ENCODE measurements at regions not wholly inside any gene's neighbourhood (a gene's known extent, or its start where the extent isn't known, plus 50 kb on each side); places are given as distances from the start of the nearest gene placed in this dataset.
"Not testable (repeated sequence)": the region's sequence is repeated elsewhere in the genome, so short reads cannot be mapped to it uniquely, and the experiment has no call there.

DNA sequence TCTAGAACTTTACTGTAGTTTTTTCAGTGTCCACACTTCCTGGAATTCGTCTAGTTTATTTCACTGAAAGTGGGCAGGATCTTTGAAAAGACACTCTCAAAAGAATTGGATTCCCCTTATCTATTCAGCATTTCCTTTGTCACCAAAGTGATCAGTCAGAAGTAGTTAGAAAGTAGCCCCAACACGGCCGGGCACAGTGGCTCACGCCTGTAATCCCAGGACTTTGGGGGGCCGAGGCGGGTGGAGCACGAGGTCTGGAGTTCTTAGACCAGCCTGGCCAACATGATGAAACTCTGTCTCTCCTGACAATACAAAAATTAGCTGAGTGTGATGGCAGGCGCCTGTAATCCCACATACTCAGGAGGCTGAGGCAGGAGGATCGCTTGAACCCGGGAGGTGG is 69.0 kb upstream of the KMT2C start:
- Histone ChIP-seq H3K4me1 (ENCODE audit: low read length) (no peaks in the 10 kb centered on the region), H3K9me3 (ENCODE audit: low read length) (no peaks in the 10 kb centered on the region), H3K9me2 (replicated peaks; ENCODE audit: insufficient read depth, low read length) (no peaks in the 10 kb centered on the region), H3K36me3 (ENCODE audit: insufficient read depth, low read length) (no peaks in the 10 kb centered on the region), H3K27ac (ENCODE audit: low read length) (no peak overlapping the region), H3K9ac (ENCODE audit: low read length) (no peak overlapping the region), H3K79me2 (ENCODE audit: low read length) (no peaks in the 10 kb centered on the region), H3K27me3 (ENCODE audit: low read length) (no peaks in the 10 kb centered on the region), H4K20me1 (ENCODE audit: insufficient read depth, low read depth, low read length) (no peaks in the 10 kb centered on the region), H3K4me3 (ENCODE audit: low read length) (no peak overlapping the region), H3K4me2 (ENCODE audit: low read depth, low read length, poor library complexity, severe bottlenecking) (no peak overlapping the region), H2AFZ (ENCODE audit: low read length) (no peak overlapping the region)
- no peak for DNase-seq

GRCh38 chr7:152504367-152504766 is 68.6 kb upstream of the KMT2C start:
- no peaks in the 10 kb centered on the region for H3K9me2 ChIP-seq (replicated peaks; ENCODE audit: insufficient read depth, low read length)
- no peaks in the 10 kb centered on the region for H3K9me3 ChIP-seq (ENCODE audit: low read length)
- H3K79me2 ChIP-seq (ENCODE audit: low read length), result no peaks in the 10 kb centered on the region
- H3K4me3 ChIP-seq (ENCODE audit: low read length), result no peak overlapping the region
- no peak for DNase-seq
- H4K20me1 ChIP-seq (ENCODE audit: insufficient read depth, low read depth, low read length), result no peaks in the 10 kb centered on the region
- H3K27me3 ChIP-seq (ENCODE audit: low read length), result no peaks in the 10 kb centered on the region
- H3K4me2 ChIP-seq (ENCODE audit: low read depth, low read length, poor library complexity, severe bottlenecking), result no peak overlapping the region
- H2AFZ ChIP-seq (ENCODE audit: low read length), result no peak overlapping the region
- H3K36me3 ChIP-seq (ENCODE audit: insufficient read depth, low read length), result no peaks in the 10 kb centered on the region
- H3K9ac ChIP-seq (ENCODE audit: low read length), result no peak overlapping the region
- H3K27ac ChIP-seq (ENCODE audit: low read length), result no peak overlapping the region
- no peaks in the 10 kb centered on the region for H3K4me1 ChIP-seq (ENCODE audit: low read length)

GRCh38 chr7:152502813-152503790 is 67.3 kb upstream of the KMT2C start:
- no peaks in the 10 kb centered on the region for H3K36me3 ChIP-seq (ENCODE audit: insufficient read depth, low read length)

DNA sequence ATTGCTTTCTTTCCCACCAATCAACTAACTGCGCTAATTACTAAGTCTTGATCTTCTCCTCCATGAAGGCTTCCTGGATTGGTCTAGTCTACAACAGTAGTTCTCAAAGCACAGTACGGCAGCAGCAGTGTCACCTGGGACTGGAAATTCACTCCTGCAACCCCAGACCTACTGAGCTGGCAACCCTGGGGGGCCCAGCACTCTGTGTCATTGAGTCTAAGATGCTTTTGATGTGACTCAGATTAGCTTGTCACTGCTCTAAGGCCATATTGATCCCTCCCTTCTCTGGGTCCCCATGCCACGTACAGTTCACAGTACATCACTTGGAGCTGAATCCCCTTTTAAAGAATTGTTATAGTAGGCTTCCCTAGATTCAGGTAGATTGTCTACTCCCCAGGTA is 65.7 kb upstream of the KMT2C start:
- no peak overlapping the region for H3K4me3 ChIP-seq (ENCODE audit: low read length)
- no peak overlapping the region for H3K9ac ChIP-seq (ENCODE audit: low read length)
- no peaks in the 10 kb centered on the region for H4K20me1 ChIP-seq (ENCODE audit: insufficient read depth, low read depth, low read length)
- H3K9me3 ChIP-seq (ENCODE audit: low read length), result no peaks in the 10 kb centered on the region
- no peak overlapping the region for H2AFZ ChIP-seq (ENCODE audit: low read length)
- H3K4me2 ChIP-seq (ENCODE audit: low read depth, low read length, poor library complexity, severe bottlenecking), result no peak overlapping the region
- no peak overlapping the region for H3K27ac ChIP-seq (ENCODE audit: low read length)
- H3K79me2 ChIP-seq (ENCODE audit: low read length), result no peaks in the 10 kb centered on the region
- H3K4me1 ChIP-seq (ENCODE audit: low read length), result no peaks in the 10 kb centered on the region
- no peaks in the 10 kb centered on the region for H3K36me3 ChIP-seq (ENCODE audit: insufficient read depth, low read length)
- H3K27me3 ChIP-seq (ENCODE audit: low read length), result no peaks in the 10 kb centered on the region
- no peaks in the 10 kb centered on the region for H3K9me2 ChIP-seq (replicated peaks; ENCODE audit: insufficient read depth, low read length)
- no peak for DNase-seq

More at GRCh38 chr7:152502813-152503790, 67.3 kb upstream of the KMT2C start:
- H3K9ac ChIP-seq (ENCODE audit: low read length), result no peak overlapping the region
- no peaks in the 10 kb centered on the region for H3K9me3 ChIP-seq (ENCODE audit: low read length)
- no peaks in the 10 kb centered on the region for H3K9me2 ChIP-seq (replicated peaks; ENCODE audit: insufficient read depth, low read length)
- no peak overlapping the region for H3K4me2 ChIP-seq (ENCODE audit: low read depth, low read length, poor library complexity, severe bottlenecking)
- H3K4me1 ChIP-seq (ENCODE audit: low read length), result no peaks in the 10 kb centered on the region
- no peak overlapping the region for H3K4me3 ChIP-seq (ENCODE audit: low read length)
- H3K27me3 ChIP-seq (ENCODE audit: low read length), result no peaks in the 10 kb centered on the region
- DNase-seq, result no peak
- H3K79me2 ChIP-seq (ENCODE audit: low read length), result no peaks in the 10 kb centered on the region
- H4K20me1 ChIP-seq (ENCODE audit: insufficient read depth, low read depth, low read length), result no peaks in the 10 kb centered on the region
- no peak overlapping the region for H2AFZ ChIP-seq (ENCODE audit: low read length)
- no peak overlapping the region for H3K27ac ChIP-seq (ENCODE audit: low read length)

DNA sequence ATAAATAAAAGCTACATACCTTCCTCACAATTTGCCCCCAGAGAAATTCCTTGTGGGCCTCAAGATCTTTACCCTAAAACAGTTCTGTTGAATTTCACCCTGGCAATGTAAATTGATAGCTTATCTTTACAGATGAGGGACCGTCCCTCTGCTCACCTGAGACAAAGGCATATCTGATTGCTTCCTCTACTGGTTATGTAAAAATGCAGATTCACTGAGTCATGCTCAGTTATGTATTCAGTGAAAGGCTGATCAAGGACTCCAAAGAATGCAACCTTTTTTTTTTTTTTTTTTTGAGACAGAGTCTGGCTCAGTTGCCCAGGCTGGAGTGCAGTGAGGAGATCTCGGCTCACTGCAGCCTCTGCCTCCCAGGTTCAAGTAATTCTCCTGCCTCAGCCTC is 64.2 kb upstream of the KMT2C start:
- H3K9ac ChIP-seq (ENCODE audit: low read length); H3K27me3 ChIP-seq (ENCODE audit: low read length); H4K20me1 ChIP-seq (ENCODE audit: insufficient read depth, low read depth, low read length); H3K4me2 ChIP-seq (ENCODE audit: low read depth, low read length, poor library complexity, severe bottlenecking); H3K4me1 ChIP-seq (ENCODE audit: low read length); H3K9me3 ChIP-seq (ENCODE audit: low read length); DNase-seq; H3K4me3 ChIP-seq (ENCODE audit: low read length); H3K79me2 ChIP-seq (ENCODE audit: low read length); H2AFZ ChIP-seq (ENCODE audit: low read length); H3K9me2 ChIP-seq (replicated peaks; ENCODE audit: insufficient read depth, low read length); H3K27ac ChIP-seq (ENCODE audit: low read length); H3K36me3 ChIP-seq (ENCODE audit: insufficient read depth, low read length): not testable (repeated sequence)

DNA sequence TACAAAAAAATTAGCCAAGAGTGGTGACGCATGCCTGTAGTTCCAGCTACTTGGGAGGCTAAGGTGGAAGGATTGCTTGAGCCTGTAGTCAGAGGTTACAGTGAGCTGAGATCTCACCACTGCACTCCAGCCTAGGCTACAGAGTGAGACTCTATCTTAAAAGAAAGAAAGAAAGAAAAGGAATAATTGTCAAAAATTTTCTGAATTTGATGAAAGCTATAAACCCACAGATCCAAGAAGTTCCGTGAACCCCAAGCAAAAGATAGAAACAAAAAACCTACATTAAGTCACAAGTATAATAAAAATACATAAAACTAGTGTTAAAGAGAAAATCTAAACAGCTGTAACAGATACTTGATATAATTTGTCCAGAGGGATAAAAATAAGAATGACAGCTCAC is 60.1 kb upstream of the KMT2C start:
- no peak overlapping the region for H3K9ac ChIP-seq (ENCODE audit: low read length)
- no peak overlapping the region for H2AFZ ChIP-seq (ENCODE audit: low read length)
- H3K4me2 ChIP-seq (ENCODE audit: low read depth, low read length, poor library complexity, severe bottlenecking), result no peak overlapping the region
- no peak for DNase-seq
- no peaks in the 10 kb centered on the region for H3K36me3 ChIP-seq (ENCODE audit: insufficient read depth, low read length)
- H3K27ac ChIP-seq (ENCODE audit: low read length), result no peak overlapping the region
- no peaks in the 10 kb centered on the region for H4K20me1 ChIP-seq (ENCODE audit: insufficient read depth, low read depth, low read length)
- H3K9me3 ChIP-seq (ENCODE audit: low read length), result no peaks in the 10 kb centered on the region
- H3K79me2 ChIP-seq (ENCODE audit: low read length), result no peaks in the 10 kb centered on the region
- H3K4me3 ChIP-seq (ENCODE audit: low read length), result no peak overlapping the region
- H3K9me2 ChIP-seq (replicated peaks; ENCODE audit: insufficient read depth, low read length), result no peaks in the 10 kb centered on the region
- no peaks in the 10 kb centered on the region for H3K27me3 ChIP-seq (ENCODE audit: low read length)
- no peaks in the 10 kb centered on the region for H3K4me1 ChIP-seq (ENCODE audit: low read length)

GRCh38 chr7:152492952-152493351 is 57.1 kb upstream of the KMT2C start:
- Histone ChIP-seq H3K36me3 (ENCODE audit: insufficient read depth, low read length) (no peaks in the 10 kb centered on the region), H3K4me1 (ENCODE audit: low read length) (no peaks in the 10 kb centered on the region), H4K20me1 (ENCODE audit: insufficient read depth, low read depth, low read length) (no peaks in the 10 kb centered on the region), H3K4me3 (ENCODE audit: low read length) (no peak overlapping the region), H3K27ac (ENCODE audit: low read length) (no peak overlapping the region), H3K9me3 (ENCODE audit: low read length) (no peaks in the 10 kb centered on the region), H3K9ac (ENCODE audit: low read length) (no peak overlapping the region), H2AFZ (ENCODE audit: low read length) (no peak overlapping the region), H3K79me2 (ENCODE audit: low read length) (no peaks in the 10 kb centered on the region), H3K4me2 (ENCODE audit: low read depth, low read length, poor library complexity, severe bottlenecking) (no peak overlapping the region), H3K9me2 (replicated peaks; ENCODE audit: insufficient read depth, low read length) (no peaks in the 10 kb centered on the region), H3K27me3 (ENCODE audit: low read length) (no peaks in the 10 kb centered on the region)
- DNase-seq, result no peak

DNA sequence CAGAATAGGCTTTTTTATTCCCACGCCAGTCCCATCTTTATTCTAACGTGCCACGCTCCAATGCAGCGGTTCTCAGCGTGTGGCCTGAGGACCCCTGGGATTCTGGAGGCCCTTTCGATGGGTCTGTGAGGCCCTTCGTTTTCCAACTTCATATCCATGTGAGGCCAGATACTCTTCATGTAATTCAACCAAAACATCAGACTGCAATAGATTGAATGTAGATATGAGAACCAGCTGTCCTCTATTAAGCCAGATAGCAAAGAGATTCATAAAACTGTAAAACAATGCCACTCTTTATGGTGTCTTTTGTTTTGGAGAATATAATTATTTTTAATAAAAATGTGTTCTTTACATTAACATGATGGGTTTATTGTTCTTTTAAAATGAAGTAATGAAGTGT is 53.2 kb upstream of the KMT2C start:
- H3K9me3 ChIP-seq (ENCODE audit: low read length), result no peaks in the 10 kb centered on the region
- DNase-seq, result no peak
- H4K20me1 ChIP-seq (ENCODE audit: insufficient read depth, low read depth, low read length), result no peaks in the 10 kb centered on the region
- no peak overlapping the region for H3K4me3 ChIP-seq (ENCODE audit: low read length)
- H3K79me2 ChIP-seq (ENCODE audit: low read length), result no peaks in the 10 kb centered on the region
- H2AFZ ChIP-seq (ENCODE audit: low read length), result no peak overlapping the region
- H3K27me3 ChIP-seq (ENCODE audit: low read length), result no peaks in the 10 kb centered on the region
- H3K4me2 ChIP-seq (ENCODE audit: low read depth, low read length, poor library complexity, severe bottlenecking), result no peak overlapping the region
- no peaks in the 10 kb centered on the region for H3K9me2 ChIP-seq (replicated peaks; ENCODE audit: insufficient read depth, low read length)
- H3K36me3 ChIP-seq (ENCODE audit: insufficient read depth, low read length), result no peaks in the 10 kb centered on the region
- H3K27ac ChIP-seq (ENCODE audit: low read length), result no peak overlapping the region
- no peak overlapping the region for H3K9ac ChIP-seq (ENCODE audit: low read length)
- no peaks in the 10 kb centered on the region for H3K4me1 ChIP-seq (ENCODE audit: low read length)

Measured in Karpas-422 (cell line).